ENCODE measurements at regions not wholly inside any gene's neighbourhood (a gene's known extent, or its start where the extent isn't known, plus 50 kb on each side); places are given as distances from the start of the nearest gene placed in this dataset.

DNA sequence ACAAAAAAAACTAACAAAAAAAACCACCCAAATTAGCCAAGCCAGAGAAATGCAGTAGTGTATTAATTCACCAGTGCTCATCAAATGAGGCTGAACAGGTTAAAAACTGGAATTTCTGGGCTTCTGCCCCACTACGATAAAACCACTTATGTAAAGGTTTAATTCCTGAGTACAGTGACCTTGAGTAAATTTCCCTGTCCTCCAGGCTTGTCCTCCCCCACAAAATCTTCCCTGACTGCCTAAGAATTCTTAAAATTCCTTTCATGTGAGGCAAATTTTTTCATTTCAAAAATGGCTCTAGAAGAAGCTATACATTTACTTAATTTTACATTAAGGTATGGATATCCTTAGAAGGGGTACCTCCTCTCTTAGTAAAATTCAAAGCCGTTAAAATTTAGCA is 80.1 kb upstream of the ID4 start:
- peak; percentile 69 for DNase-seq
- H3K27me3 ChIP-seq (ENCODE audit: low read length) = no peaks in the 10 kb centered on the region
- ATAC-seq = no peak
- no peaks in the 10 kb centered on the region for H4K20me1 ChIP-seq (ENCODE audit: low read length)
- ChIA-PET CTCF (no interaction called here), POLR2A (ENCODE audit: unreplicated experiment) (no interaction called here)
- H3K36me3 ChIP-seq (ENCODE audit: low read depth, low read length) = no peaks in the 10 kb centered on the region
- H3K79me2 ChIP-seq (ENCODE audit: low read length) = no peaks in the 10 kb centered on the region
- H3F3A ChIP-seq (ENCODE audit: low read length, unreplicated experiment) = no peaks in the 10 kb centered on the region
- H2AFZ ChIP-seq (ENCODE audit: low read length) = 0 out of 2 replicates have a peak overlapping the region, but pooled peaks have one; percentile 14
- H3K9ac ChIP-seq (ENCODE audit: low read length) = no peak overlapping the region
- TF ChIP-seq EZH2 (IDR thresholded peaks at IDR 0.05; ENCODE audit: low read length, unreplicated experiment) (no peak), EZH2phosphoT487 (IDR thresholded peaks at IDR 0.05; ENCODE audit: borderline replicate concordance, low read length) (no peak)
- TF ChIP-seq, protein P1, sequence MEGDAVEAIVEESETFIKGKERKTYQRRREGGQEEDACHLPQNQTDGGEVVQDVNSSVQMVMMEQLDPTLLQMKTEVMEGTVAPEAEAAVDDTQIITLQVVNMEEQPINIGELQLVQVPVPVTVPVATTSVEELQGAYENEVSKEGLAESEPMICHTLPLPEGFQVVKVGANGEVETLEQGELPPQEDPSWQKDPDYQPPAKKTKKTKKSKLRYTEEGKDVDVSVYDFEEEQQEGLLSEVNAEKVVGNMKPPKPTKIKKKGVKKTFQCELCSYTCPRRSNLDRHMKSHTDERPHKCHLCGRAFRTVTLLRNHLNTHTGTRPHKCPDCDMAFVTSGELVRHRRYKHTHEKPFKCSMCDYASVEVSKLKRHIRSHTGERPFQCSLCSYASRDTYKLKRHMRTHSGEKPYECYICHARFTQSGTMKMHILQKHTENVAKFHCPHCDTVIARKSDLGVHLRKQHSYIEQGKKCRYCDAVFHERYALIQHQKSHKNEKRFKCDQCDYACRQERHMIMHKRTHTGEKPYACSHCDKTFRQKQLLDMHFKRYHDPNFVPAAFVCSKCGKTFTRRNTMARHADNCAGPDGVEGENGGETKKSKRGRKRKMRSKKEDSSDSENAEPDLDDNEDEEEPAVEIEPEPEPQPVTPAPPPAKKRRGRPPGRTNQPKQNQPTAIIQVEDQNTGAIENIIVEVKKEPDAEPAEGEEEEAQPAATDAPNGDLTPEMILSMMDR (conservative IDR thresholded peaks at IDR 0.05; ENCODE audit: low read depth, low read length) = no peak
- intact Hi-C loops (cut with micrococcal nuclease) = no loop called here
- H3K27ac ChIP-seq (ENCODE audit: low read length) = peak overlapping the region; percentile 4; the same call in 1 of the 2 replicates
- H3K4me3 ChIP-seq (ENCODE audit: low read length) = no peak overlapping the region
- peaks cover 44% of the 10 kb centered on the region for H3K4me1 ChIP-seq (ENCODE audit: insufficient read depth, low read length)
- BruUV-seq (replicated peaks) = no TSS peak
- peak overlapping the region; percentile 46; the same call in 1 of the 2 replicates for H3K4me2 ChIP-seq (ENCODE audit: low read length)
- no peaks in the 10 kb centered on the region for H3K9me3 ChIP-seq (ENCODE audit: low read length)
- H3K9me2 ChIP-seq (replicated peaks; ENCODE audit: low read length) = no peaks in the 10 kb centered on the region

DNA sequence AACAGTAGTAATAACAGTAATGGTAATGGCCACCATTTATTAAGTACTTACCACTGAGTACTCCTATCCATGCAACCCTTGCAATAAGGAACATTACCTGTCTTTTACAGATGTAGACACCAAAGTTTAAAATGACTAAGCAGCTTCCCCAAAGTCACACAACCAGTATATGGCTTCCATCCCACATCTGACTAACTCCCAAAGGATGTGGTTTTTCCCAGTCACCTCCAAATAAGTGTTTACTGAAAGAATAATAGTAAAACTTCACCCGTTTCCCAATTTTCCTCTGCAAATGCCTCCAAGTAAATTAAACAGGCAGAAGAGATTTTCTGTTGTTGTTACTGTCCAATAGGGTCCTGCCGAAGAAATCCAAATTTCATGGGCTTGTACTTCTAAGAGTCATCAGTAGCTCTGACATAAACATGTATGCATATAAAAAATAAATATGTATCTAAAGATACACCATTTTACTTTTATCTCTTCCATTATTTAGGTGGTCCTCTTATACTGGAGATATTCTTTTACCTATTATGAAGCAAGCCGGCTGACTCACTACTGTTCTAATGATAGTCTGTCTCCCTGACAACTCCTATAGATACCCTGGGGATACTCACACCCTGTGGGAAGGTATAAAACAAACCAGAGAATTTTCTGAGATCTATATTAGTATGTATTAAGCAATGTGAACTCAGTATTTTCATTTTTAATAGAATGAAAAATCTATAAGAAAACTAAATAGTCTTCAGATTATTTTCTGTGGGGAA is 77.9 kb upstream of the ID4 start:
- no peaks in the 10 kb centered on the region for H3K79me2 ChIP-seq (ENCODE audit: low read length)
- H2AFZ ChIP-seq (ENCODE audit: low read length) = no peak overlapping the region
- H3K9ac ChIP-seq (ENCODE audit: low read length) = peak overlapping the region; percentile 17; the same call in 1 of the 2 replicates
- intact Hi-C loops (cut with micrococcal nuclease) = no loop called here
- no TSS peak for BruUV-seq (replicated peaks)
- ChIA-PET CTCF (no interaction called here), POLR2A (ENCODE audit: unreplicated experiment) (no interaction called here)
- peak overlapping the region; percentile 61 for H3K4me2 ChIP-seq (ENCODE audit: low read length)
- H4K20me1 ChIP-seq (ENCODE audit: low read length) = no peaks in the 10 kb centered on the region
- H3K9me3 ChIP-seq (ENCODE audit: low read length) = no peaks in the 10 kb centered on the region
- TF ChIP-seq EZH2phosphoT487 (IDR thresholded peaks at IDR 0.05; ENCODE audit: borderline replicate concordance, low read length) (no peak), EZH2 (IDR thresholded peaks at IDR 0.05; ENCODE audit: low read length, unreplicated experiment) (no peak)
- TF ChIP-seq, protein P1 (conservative IDR thresholded peaks at IDR 0.05; ENCODE audit: low read depth, low read length) = no peak
- H3K4me1 ChIP-seq (ENCODE audit: insufficient read depth, low read length) = peaks cover 39% of the 10 kb centered on the region
- H3K27me3 ChIP-seq (ENCODE audit: low read length) = no peaks in the 10 kb centered on the region
- DNase-seq = peak; percentile 94
- H3K9me2 ChIP-seq (replicated peaks; ENCODE audit: low read length) = no peaks in the 10 kb centered on the region
- ATAC-seq = peak; percentile 92
- peak overlapping the region; percentile 68 for H3K27ac ChIP-seq (ENCODE audit: low read length)
- no peaks in the 10 kb centered on the region for H3F3A ChIP-seq (ENCODE audit: low read length, unreplicated experiment)
- H3K36me3 ChIP-seq (ENCODE audit: low read depth, low read length) = no peaks in the 10 kb centered on the region
- 0 out of 2 replicates have a peak overlapping the region, but pooled peaks have one; percentile 21 for H3K4me3 ChIP-seq (ENCODE audit: low read length)

DNA sequence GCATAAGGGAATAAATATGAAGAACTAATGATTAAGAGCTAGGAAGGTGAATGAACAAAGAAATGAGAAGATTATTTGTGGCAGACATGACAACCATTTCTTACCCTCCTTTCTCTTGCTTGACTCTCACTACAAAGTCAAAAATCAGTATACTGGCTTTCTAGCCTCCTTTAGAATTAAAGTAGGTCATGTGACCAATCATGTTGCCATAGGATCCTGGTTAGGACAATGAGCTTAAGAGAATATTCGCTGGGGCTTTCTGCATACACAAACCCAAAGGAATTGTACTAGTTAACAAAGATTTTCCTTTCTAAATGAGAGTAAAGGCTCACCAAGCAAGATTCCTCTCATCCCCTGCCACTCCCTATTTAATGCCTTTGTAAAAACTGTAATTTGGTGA is 76.0 kb upstream of the ID4 start:
- intact Hi-C loops (cut with micrococcal nuclease) = no loop called here
- Histone ChIP-seq H3K79me2 (ENCODE audit: low read length) (no peaks in the 10 kb centered on the region), H3K4me3 (ENCODE audit: low read length) (no peak overlapping the region), H3K9me2 (replicated peaks; ENCODE audit: low read length) (no peaks in the 10 kb centered on the region), H3K4me2 (ENCODE audit: low read length) (no peak overlapping the region), H2AFZ (ENCODE audit: low read length) (no peak overlapping the region), H3K9ac (ENCODE audit: low read length) (no peak overlapping the region), H3K27me3 (ENCODE audit: low read length) (no peaks in the 10 kb centered on the region), H4K20me1 (ENCODE audit: low read length) (no peaks in the 10 kb centered on the region), H3K27ac (ENCODE audit: low read length) (no peak overlapping the region), H3K36me3 (ENCODE audit: low read depth, low read length) (no peaks in the 10 kb centered on the region), H3K4me1 (ENCODE audit: insufficient read depth, low read length) (peaks cover 39% of the 10 kb centered on the region), H3F3A (ENCODE audit: low read length, unreplicated experiment) (no peaks in the 10 kb centered on the region), H3K9me3 (ENCODE audit: low read length) (no peaks in the 10 kb centered on the region)
- TF ChIP-seq EZH2phosphoT487 (IDR thresholded peaks at IDR 0.05; ENCODE audit: borderline replicate concordance, low read length) (no peak), EZH2 (IDR thresholded peaks at IDR 0.05; ENCODE audit: low read length, unreplicated experiment) (no peak)
- TF ChIP-seq, protein P1 (conservative IDR thresholded peaks at IDR 0.05; ENCODE audit: low read depth, low read length) = no peak
- no peak for ATAC-seq
- no TSS peak for BruUV-seq (replicated peaks)
- DNase-seq = no peak
- ChIA-PET POLR2A (ENCODE audit: unreplicated experiment) (no interaction called here), CTCF (no interaction called here)

All from PC-3 (cell line).